GM19467 (cell line): ENCODE measurements at regions not wholly inside any gene's neighbourhood (a gene's known extent, or its start where the extent isn't known, plus 50 kb on each side); places are given as distances from the start of the nearest gene placed in this dataset.

Source experiments
- ATAC-seq: cut with Tn5 transposase; IDR thresholded peaks from one replicate; pipeline ENCODE4 v1.9.1; 2021; ENCODE audit warnings: mild to moderate bottlenecking, moderate library complexity; ENCODE audit not compliant: unreplicated experiment

- no peak for ATAC-seq
Measured at GRCh38 chr2:125042727-125043126, 1017.6 kb downstream of the CNTNAP5 start.

DNA sequence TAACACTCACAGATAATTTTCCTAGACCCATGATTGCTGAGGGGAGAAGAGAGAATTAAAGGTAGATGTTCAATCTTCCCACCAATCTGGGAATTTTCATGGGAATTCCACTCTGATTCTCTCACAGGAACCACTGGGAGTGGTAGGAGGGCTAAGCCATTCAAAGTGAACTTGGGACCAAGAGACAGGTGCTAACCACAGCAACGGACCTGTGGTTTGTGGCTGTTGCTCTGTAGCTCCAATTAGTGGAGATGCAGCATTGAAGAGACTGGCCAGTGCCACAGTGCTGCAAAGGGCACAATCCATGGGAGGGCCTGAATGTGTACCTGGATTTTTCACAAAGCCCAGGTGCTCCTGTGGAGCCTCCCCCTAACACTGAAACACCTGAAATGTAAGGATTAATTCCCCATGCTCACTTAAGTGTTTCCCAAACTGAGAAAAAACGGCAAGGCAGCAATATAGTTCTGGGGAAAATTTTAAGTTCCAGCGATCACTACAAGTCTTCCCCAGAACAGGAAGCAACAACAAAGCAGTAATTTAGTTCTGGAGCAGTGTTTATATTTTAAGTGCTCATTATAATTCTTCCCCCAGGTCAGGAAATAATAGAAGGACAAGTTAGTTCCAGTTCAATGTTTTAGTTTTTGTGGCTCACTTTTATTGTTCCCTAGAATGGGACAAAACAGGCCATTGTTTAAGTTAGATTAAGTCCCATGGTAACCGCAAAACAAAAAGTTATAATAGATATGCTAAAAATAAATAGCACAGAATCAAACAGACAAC lies 1045.8 kb downstream of the CNTNAP5 start:
- no peak for ATAC-seq

DNA sequence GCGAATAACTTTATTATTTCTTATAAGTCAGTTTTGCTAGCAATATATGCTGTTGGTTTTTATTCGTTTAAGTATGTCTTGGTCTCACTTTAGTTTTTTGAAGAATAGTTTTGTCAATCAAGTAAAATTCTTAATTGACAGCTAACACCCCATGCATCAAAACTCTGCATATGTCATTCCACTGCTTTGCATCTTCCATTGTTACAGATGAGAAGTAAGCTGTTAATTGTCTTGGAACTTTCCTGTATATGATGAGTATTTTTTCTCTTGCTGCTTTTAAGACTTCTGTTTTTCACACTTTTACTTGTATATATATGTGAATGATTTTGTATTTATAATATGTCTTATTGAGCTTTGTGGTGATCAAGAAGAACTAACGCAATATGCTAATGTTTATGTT lies 1048.4 kb downstream of the CNTNAP5 start:
- ATAC-seq = no peak

DNA sequence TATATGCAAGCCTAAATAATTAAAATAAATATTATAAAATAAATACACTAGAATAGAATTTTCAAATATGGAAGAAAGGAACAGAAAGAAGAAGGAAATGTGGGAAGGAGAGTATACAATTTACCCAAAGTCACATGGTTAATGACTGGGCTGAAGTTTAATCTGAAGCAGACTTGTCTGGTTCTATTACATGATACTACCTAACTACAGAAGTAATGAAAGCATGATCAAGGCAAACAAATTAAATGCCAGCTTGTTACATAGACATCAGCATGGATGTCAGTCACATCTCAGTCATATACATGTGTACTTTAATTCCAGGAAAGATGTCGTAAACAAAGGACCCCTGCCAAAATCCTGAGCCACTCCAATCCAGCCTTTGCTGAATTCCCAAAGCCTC lies 1060.8 kb downstream of the CNTNAP5 start:
- no peak for ATAC-seq

DNA sequence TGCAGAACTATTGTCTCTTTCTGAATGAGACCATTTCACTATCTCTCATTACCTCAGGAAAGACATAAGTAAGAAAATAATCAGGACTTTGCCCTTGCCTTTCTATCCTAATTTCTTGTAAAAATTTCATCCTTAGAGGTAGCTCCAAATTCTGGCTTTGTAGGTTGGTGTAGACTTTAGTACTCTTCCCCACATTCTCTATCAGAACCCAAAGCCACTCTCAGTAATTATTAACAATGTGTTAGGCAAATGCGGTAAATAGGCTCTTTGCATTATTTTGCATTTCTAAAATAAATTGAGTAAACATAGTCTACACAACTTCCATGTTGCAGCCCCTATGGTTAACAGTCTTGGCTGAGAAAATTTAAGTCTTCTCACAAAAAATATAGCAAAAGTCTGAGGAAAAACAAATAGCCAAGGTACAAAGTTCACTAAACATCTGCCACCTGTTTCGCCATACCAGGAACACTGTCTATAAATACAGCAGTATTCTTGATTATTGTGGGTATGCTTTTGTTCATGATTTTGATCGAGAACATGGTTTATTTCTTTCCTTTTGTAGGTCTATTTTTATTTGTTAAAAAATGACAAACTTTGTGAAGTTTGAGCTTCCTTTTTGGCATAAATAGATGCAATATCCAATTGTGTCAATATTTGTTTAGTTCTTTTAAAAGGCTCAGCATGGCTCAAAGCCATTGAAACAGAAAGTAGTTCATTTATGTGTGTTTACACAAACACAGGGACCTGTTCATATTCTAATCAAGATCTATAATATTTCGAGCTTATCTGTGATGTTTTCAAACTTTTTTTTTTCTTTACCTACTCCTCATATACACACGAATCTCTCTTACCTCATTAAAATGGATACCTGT lies 1061.5 kb downstream of the CNTNAP5 start:
- no peak for ATAC-seq

- no peak for ATAC-seq
Measured at GRCh38 chr2:125092276-125093009, 1067.4 kb downstream of the CNTNAP5 start.

- no peak for ATAC-seq
Measured at GRCh38 chr2:125095826-125096225, 1070.7 kb downstream of the CNTNAP5 start.

- no peak for ATAC-seq
Measured at GRCh38 chr2:125106710-125107109, 1081.6 kb downstream of the CNTNAP5 start.

DNA sequence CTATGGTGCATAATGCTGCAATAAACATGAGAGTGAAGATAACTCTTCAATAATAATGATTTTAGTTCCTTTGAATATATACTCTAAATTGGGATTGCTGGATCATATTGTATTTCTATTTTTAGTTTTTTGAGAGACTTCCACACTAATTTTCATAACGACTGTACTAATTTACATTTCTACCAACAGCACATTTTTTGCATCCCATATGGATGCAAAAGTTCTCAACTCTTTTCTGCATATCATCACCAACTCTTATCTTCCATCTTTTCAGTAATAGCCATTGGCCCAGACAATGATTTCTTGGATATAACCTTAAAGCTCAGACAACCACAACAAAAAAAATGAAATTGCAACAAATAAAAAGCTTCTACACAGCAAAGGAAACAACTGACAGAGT lies 1082.4 kb downstream of the CNTNAP5 start:
- ATAC-seq = no peak

GRCh38 chr2:125108251-125108650 lies 1083.2 kb downstream of the CNTNAP5 start:
- ATAC-seq = no peak

- no peak for ATAC-seq
Measured at GRCh38 chr2:125125902-125126301, 1100.8 kb downstream of the CNTNAP5 start.

DNA sequence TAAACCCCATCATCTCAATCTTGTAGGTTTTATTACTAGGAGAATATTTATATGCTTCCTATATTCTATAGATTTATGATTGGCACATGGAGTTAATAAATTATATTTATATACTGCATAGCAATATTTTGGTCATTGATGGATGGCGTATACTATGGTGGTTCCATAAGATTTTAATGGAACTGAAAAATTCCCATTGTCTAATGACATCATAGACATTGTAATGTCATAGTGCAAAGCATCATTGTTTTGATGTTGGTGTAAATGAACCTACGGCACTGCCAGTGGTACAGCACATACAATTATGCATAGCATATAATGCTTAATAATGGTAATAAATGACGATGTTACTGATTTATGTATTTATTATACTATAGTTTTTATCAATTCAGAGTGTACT lies 1135.9 kb downstream of the CNTNAP5 start:
- ATAC-seq = no peak

DNA sequence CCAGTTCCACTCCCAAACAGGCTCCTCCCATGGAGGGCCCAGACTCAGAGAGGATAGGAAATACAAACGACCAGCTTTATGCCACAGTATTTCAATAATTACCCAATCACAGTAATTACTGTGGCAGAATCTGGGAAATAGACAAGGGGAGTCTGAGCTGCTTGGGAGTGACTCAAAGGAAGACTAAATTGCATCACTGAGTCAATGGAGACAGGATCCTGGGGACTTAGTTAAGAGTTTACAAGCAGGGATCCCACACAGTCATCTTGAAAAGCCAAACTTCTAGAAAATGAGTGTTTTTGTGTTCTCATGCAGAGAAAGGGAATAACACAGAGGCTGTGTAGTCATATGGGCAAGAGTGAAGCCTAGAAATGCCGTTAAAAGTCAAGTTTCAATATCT lies 1142.1 kb downstream of the CNTNAP5 start:
- no peak for ATAC-seq

GRCh38 chr2:125167820-125168219 lies 1142.7 kb downstream of the CNTNAP5 start:
- no peak for ATAC-seq

GRCh38 chr2:125168442-125168841 lies 1143.4 kb downstream of the CNTNAP5 start:
- no peak for ATAC-seq

- ATAC-seq = no peak
Measured at GRCh38 chr2:125169022-125169763, 1144.1 kb downstream of the CNTNAP5 start.

DNA sequence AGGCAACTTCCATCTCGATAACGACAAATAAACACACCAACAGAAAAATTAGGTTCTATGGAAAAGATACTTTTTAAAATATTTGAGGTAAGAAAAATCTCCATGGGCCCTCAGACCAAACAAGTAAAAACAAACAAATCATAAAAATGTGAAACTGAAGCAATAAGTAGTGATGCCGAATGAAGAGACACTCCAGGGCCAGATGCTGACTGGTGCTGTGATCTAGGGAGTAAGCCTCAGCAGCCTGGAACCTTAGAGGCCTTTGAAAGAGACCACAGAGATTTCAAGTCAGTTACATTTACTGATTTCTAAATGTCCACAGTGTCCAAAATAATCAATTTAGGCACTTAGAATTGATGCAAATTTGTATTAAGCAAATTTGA lies 1144.7 kb downstream of the CNTNAP5 start:
- ATAC-seq = no peak

- ATAC-seq = no peak
Measured at GRCh38 chr2:125172181-125172580, 1147.1 kb downstream of the CNTNAP5 start.

GRCh38 chr2:125175415-125175814 lies 1150.3 kb downstream of the CNTNAP5 start:
- no peak for ATAC-seq

DNA sequence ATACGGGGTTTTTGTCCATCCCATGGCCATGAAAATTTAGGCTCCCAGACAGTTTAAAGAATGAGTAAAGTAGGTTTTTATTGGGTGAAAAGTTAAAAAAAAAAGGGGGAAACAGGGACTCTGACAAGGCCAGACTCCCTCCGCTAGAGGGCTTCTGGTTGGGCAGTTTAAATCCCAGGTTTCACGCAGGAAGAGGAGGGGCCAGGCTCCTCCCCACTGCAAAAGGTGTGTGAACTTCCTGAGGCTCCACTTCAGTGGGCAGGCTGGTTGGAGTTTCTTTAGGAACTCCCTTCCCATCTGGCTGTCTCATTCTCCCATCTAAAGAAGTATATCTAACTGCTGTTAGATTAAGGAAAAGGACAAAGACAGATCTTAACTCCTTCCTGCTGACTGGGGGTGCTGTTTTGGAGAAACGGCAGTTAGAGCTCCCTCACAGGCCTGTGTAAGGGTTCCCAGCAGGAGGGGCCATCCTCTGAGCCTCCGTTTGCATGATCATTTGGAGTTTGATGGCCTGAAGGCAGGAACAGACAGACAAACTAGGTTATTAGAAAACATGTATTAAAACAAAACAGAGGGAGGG lies 1160.7 kb downstream of the CNTNAP5 start:
- no peak for ATAC-seq
